Hematopoietic multipotent progenitor cell treated with erythropoietin and hydrocortisone succinate and interleukin-3 and kit ligand, for 17 days (in vitro differentiated cells): ENCODE measurements at regions not wholly inside any gene's neighbourhood (a gene's known extent, or its start where the extent isn't known, plus 50 kb on each side); places are given as distances from the start of the nearest gene placed in this dataset.

ENCODE experiments used
- DNase-seq: peaks from one replicate; pipeline ENCODE4 v3.0.0-alpha.2; 2015; ENCODE audit warnings: low spot score

GRCh38 chr5:81914696-81915095 lies 57.1 kb upstream of the ATG10 start:
- no peak for DNase-seq

GRCh38 chr5:81912933-81913332 lies 58.9 kb upstream of the ATG10 start:
- no peak for DNase-seq

GRCh38 chr5:81909677-81910076 lies 62.1 kb upstream of the ATG10 start:
- DNase-seq: no peak

- DNase-seq: no peak
Measured at GRCh38 chr5:81908771-81909170, 63.1 kb upstream of the ATG10 start.

GRCh38 chr5:81908044-81908443 lies 63.8 kb upstream of the ATG10 start:
- DNase-seq: no peak

DNA sequence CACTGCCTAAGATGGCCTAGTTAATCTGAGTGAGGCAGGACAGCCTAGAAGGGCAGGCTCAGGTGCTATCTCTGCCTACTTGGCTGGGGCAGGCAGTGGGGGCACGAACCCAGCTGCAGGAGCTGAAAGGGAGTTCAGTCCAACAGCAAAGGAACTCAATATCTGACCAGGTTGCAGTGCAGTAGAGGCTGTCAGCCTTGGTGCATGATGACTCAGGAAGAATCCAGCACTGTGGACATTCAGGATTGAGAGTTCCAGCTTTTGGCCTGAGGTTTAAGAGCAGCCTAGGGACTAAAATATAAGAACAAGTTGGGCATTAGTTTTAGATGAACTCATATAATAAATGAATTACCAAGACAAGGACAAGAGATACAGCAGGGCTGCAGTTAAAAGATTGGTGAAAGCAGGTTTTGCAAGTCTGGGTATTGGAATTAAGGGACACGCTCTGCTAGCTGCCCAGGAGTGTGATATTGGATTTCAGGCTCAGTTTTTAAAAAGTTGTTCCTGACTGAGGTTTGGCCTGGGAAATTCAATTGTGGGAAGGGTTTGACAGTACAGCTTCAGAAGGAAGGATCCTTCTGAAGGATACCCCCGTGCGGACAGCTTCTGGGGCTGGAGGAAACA lies 64.7 kb upstream of the ATG10 start:
- no peak for DNase-seq

GRCh38 chr5:81906086-81906485 lies 65.7 kb upstream of the ATG10 start:
- no peak for DNase-seq

- no peak for DNase-seq
Measured at GRCh38 chr5:81904861-81905260, 67.0 kb upstream of the ATG10 start.

- DNase-seq: no peak
Measured at GRCh38 chr5:81904166-81904565, 67.7 kb upstream of the ATG10 start.

- DNase-seq: no peak
Measured at GRCh38 chr5:81901586-81901985, 70.2 kb upstream of the ATG10 start.

DNA sequence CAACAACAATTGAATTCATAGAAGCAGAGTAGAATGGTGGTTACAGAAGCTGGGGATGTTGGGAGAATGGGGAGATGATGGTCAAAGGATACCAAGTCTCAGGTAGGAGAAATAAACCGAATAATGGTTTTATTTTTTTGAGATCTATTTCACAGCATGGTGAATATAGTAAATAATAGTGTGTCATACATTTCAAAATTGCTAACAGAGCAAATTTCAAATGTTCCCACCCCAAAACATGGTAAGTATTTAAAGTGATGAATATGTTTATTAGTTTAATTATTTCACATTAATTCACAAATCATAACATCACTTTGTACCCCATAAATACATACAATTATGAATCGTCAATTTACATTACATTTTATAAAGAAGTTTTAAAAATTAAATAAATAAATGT lies 72.7 kb upstream of the ATG10 start:
- DNase-seq: no peak

DNA sequence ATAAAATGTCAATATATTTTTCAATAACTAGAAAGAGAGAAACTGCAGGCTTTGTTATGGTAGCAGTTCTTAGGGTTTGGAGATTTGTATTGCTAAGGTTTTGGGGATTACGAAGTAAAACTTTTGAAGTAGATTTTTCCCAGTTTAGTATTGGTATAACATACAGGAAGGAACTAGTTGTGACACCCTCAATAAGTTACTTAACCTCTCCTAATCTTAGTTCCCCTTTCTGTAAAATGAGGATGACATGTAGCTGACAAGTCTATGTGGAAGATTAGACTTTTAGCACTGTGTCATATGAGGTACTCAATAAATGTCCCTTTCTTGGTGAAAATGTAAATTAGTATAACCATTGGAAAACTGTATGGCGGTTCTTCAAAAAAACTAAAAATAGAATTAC lies 73.4 kb upstream of the ATG10 start:
- DNase-seq: no peak

- no peak for DNase-seq
Measured at GRCh38 chr5:81896764-81897163, 75.1 kb upstream of the ATG10 start.

- no peak for DNase-seq
Measured at GRCh38 chr5:81895307-81895706, 76.5 kb upstream of the ATG10 start.

- DNase-seq: no peak
Measured at GRCh38 chr5:81893961-81894360, 77.9 kb upstream of the ATG10 start.

DNA sequence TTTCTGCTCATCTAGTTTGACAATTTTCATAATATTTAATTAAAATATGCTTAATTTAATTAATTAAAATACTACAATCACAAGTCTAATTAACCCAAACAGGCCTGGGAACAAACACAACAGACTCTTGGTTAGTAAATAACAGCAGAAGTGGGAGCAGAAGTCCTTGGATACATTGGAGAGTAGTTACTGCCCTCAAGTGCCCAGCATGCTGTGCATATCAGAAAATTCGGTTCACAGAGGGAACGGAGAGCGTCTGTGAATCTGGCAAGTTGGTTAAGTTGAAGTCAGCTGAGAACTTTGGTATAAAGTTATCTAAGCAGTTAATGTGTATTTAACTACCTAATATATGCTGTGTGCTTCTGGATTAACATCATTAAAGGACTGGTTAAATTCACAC lies 87.0 kb upstream of the ATG10 start:
- no peak for DNase-seq

GRCh38 chr5:81883371-81883770 lies 88.5 kb upstream of the ATG10 start:
- no peak for DNase-seq

DNA sequence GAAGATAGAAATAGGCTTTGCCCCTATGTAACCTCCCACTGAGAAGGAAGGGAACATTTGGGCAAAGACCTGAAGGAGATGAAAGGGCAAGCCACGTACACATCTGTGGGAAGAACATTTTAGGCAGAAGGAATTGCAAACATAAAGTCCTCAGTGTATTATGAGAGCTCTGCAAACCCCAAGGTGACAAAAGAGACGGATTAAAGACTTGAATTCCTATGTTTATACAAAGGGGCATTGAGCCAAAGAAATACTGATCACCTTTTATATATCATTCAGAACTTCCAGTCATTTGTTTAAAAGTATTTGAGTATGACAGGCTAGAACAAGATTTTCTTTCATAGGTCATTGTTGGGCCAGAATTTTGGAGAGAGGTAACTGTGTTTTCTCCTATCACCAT lies 90.2 kb upstream of the ATG10 start:
- DNase-seq: no peak

DNA sequence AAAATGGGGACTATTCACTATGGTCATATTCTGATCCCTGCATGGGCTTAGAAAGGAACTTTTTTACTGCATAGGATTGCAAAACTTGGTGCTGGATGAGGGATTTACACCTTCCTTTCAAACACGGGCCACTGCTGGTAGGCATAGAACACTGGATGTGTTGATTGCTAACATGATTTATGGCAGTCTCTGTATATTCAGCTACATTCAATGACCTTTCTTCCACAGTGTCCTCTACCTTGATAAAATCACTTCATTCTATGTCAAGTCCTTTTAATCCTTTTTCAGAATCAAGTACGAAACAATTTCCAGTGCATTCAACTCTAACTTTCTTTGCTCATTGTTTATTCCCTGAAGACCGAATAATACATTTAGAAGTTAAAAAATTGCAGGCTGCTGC lies 91.9 kb upstream of the ATG10 start:
- DNase-seq: no peak

- DNase-seq: no peak
Measured at GRCh38 chr5:81878333-81878732, 93.5 kb upstream of the ATG10 start.

- DNase-seq: no peak
Measured at GRCh38 chr5:81866994-81867393, 104.8 kb upstream of the ATG10 start.

DNA sequence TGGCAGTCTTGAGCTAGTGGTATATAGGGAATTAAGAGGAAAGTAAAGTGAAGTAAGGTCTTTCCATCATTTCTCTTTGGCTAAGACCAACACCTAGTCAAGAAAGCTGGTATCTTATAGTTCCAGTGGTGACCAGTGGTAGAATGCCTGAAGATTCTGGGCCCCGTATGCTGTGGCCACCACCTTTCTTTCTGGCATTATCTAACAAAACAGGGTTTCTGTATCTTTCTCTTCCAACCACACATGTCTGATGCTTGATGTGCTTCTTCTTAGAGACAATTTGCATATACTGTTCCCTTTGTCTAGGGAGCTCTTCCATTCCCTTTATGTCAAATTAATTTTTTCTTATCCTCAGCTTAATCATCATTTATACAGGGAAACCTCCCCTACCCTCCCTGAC lies 109.9 kb upstream of the SSBP2 start:
- DNase-seq: no peak

DNA sequence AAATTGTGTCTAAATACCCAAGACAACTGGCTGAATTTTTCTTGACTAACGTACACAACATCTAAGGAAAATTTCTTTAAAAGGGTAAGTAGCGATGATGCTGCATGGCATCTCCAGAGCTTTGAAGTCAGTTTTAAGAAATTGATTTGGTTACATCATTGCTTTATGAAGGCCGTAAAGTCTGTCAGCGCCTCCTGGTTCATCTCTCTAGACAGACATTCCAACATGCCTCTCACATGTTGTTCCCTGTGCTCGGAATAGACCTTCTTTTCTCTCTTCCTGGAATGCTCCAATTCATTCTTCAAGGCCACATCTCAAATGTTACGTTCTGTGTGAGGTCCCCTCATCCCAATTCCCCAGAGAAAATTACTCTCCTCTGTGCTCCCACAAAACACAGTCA lies 108.7 kb upstream of the SSBP2 start:
- no peak for DNase-seq

DNA sequence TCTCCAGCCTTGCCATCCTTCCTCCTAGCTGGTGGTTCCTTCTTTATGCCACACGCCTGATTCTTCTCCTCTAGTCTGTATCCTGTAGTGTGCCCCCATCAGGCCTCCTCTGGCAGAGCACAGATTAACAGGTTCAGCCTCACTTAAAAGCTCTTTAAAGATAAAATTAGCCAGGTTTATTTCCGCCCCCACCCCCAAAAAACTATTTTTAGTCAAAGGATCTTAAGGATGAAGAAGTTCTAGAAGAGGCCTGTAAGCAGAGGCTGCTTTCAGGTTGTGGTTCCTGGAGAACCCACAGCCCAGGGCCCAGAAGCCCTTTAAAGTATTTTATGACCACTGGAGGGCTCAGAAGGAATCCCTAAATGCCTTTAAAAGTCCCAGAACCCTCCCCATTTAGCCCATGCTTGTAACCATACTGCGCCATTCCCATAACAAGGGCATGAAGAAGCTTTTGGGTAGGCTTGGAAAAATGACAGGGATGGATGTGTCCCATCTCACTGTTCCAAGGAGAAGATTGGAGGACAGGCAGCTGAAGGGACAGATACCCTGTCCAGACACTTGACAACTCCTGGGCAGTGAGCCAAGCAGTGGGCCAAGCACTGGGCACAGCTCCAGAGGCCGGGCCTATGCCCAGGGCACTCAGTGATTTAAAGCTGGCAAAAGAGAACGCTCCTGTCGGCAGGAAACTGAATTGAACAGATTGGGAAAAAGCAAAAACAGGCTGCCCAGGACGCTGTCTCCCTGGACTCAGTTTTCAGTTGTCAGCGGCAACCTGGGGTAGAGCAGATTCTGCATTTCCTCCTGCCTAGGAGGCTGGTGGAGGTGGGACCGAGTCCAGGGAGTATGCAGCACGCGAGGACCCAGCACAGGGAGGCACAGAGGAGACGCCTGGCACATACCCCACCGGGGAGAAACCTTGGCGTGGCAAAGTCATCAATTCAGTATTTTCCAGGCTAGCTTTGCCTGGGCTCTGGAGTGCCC lies 106.3 kb upstream of the SSBP2 start:
- DNase-seq: peak; percentile 39
